Neutrophil (primary cell): ENCODE measurements at regions not wholly inside any gene's neighbourhood (a gene's known extent, or its start where the extent isn't known, plus 50 kb on each side); places are given as distances from the start of the nearest gene placed in this dataset.

Experiments
- H3K27ac ChIP-seq: fragments of 200-600 bp; sonication (generic); 2 replicates; pipeline ENCODE4 v1.5.1; 2016; ENCODE audit warnings: mild to moderate bottlenecking, moderate library complexity
- H3K27me3 ChIP-seq: fragments of 200-600 bp; sonication (generic); 2 replicates; pipeline ENCODE4 v1.6.0; 2016; ENCODE audit warnings: mild to moderate bottlenecking
- H3K36me3 ChIP-seq: fragments of 200-600 bp; sonication (generic); 2 replicates; pipeline ENCODE4 v1.5.1; 2017
- H3K4me1 ChIP-seq, 2 experiments: fragments of 200-600 bp in 1 of 2; sonication (generic) in 1 of 2; 1 replicate in 1 of 2; 2 replicates in 1 of 2; pipeline versions ENCODE4 v1.5.1 to v1.6.1; 2013 to 2016; ENCODE audit warnings: low read depth in 1 of 2, low read length in 1 of 2, mild to moderate bottlenecking in 1 of 2, moderate library complexity in 1 of 2; ENCODE audit not compliant: control insufficient read depth in 1 of 2, insufficient read depth in 1 of 2
- H3K4me3 ChIP-seq, 2 experiments: fragments of 200-600 bp in 1 of 2; sonication (generic) in 1 of 2; 1 replicate in 1 of 2; 2 replicates in 1 of 2; pipeline ENCODE4 v1.5.1; 2013 to 2016; ENCODE audit warnings: low read depth in 1 of 2, low read length in 1 of 2, mild to moderate bottlenecking in 1 of 2, moderate library complexity in 1 of 2
- H3K9me3 ChIP-seq: fragments of 200-600 bp; sonication (generic); 2 replicates; pipeline ENCODE4 v1.5.1; 2016
- TF ChIP-seq, protein P1 (sequence below): fragments of 200-600 bp; sonication (generic); IDR thresholded peaks from 2 replicates; pipeline ENCODE4 v1.5.1; 2016; ENCODE audit warnings: antibody characterized with exemption

DNA sequence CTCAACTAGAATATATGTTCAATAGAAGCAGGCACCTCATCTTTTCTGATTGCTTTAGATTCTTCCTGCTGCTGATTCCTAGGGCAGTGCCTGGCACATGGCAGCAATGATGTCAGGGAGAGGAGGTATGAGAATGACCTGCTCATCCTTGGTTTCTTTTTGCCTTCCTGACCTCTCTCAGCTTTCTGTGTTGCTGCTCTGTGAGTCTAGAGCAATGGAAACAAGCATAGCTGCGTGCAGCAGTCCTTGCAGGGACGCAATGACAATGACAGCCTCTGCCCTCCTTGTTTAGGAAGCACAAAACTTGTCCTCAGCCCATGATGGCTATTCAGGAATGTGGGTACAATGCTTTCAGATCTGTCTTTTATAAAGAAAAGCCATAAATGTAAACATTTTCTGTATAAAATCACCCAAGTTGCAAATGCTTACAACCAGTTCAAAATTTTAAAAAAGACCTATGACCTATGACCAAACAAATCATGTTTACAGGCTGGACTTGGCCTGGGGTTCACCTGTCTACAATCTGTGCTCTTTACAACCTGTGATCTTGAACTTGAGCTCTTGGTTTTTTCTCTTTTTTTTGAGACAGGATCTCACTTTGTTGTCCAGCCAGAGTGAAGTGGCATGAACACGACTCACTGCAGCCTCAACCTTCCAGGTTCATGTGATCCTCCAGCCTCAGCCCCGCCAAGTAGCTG lies 549.4 kb upstream of the ATP2B1 start:
- H3K4me1 ChIP-seq = peaks cover 5 to 12% of the 10 kb centered on the region in 2 experiments
- H3K27ac ChIP-seq = no peak overlapping the region
- H3K4me3 ChIP-seq = no peak overlapping the region
- TF ChIP-seq, protein P1, sequence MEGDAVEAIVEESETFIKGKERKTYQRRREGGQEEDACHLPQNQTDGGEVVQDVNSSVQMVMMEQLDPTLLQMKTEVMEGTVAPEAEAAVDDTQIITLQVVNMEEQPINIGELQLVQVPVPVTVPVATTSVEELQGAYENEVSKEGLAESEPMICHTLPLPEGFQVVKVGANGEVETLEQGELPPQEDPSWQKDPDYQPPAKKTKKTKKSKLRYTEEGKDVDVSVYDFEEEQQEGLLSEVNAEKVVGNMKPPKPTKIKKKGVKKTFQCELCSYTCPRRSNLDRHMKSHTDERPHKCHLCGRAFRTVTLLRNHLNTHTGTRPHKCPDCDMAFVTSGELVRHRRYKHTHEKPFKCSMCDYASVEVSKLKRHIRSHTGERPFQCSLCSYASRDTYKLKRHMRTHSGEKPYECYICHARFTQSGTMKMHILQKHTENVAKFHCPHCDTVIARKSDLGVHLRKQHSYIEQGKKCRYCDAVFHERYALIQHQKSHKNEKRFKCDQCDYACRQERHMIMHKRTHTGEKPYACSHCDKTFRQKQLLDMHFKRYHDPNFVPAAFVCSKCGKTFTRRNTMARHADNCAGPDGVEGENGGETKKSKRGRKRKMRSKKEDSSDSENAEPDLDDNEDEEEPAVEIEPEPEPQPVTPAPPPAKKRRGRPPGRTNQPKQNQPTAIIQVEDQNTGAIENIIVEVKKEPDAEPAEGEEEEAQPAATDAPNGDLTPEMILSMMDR = no peak
- H3K27me3 ChIP-seq = no peaks in the 10 kb centered on the region
- no peaks in the 10 kb centered on the region for H3K9me3 ChIP-seq
- H3K36me3 ChIP-seq = no peaks in the 10 kb centered on the region

DNA sequence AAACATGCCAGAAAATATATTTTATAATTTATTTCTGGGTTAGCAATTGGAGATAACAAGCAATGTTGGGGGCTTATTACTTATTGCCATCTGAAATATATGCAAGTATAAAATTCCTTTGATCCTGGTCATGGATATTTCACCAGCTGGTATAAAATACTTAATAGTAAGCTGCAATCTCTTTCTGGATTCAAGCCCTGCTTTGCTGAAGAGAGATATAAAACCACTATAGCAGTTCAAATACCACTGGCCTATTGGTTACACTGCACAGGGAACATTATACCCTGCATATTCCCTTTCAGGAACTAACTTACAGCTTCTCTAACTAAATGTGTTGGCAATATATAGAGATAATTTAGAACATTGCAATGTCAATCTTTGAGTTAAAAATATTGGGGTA lies 546.2 kb upstream of the ATP2B1 start:
- no peak overlapping the region for H3K4me3 ChIP-seq
- H3K9me3 ChIP-seq = no peaks in the 10 kb centered on the region
- H3K4me1 ChIP-seq = peaks cover 5 to 13% of the 10 kb centered on the region in 2 experiments
- TF ChIP-seq, protein P1 = no peak
- no peaks in the 10 kb centered on the region for H3K36me3 ChIP-seq
- no peak overlapping the region for H3K27ac ChIP-seq
- H3K27me3 ChIP-seq = no peaks in the 10 kb centered on the region

DNA sequence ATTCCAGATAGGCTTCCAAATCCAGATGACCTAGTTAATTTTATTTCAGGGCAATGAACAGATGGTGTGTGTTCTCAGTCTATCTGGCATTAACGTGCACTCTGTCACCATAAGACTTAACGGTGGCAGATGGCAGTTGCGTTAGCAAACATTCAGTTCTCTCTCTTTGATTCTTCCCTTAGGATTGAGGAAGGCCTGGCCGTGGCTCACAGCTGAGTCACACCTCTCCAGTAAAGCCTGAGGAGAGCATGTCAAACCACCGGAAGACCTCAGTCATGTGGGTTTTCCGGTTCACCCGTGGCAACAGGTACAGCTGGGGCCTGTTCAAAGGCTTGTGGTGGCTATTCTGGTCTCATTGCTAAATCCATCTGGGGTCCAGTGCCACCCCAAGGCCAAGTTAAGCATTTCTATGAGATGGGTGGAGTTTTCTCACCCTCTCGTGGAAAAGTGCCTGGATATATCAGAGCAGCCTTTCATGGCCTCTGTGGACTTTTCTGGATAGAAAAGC lies 545.1 kb upstream of the ATP2B1 start:
- TF ChIP-seq, protein P1 = no peak

DNA sequence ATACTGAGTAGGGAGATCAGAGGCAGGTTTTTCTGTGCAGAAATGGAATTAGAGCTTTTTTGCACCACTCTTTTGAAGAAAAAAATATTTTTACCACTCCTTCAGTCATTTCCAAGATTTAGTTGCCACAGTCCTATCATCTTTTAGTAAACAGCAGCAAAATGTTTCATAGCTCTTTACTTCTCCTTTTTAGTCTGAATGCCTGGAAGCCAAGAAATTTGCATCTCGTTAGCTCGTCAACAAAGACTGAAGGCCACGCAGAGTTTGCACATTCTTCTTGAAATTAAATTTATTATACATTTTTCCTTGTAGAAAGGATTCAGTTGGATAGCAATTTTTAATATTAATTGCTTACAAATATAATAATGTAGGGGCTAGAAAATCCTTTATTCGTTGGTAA lies 544.5 kb upstream of the ATP2B1 start:
- Histone ChIP-seq H3K9me3 (no peaks in the 10 kb centered on the region), H3K4me1 (peaks cover 5 to 13% of the 10 kb centered on the region in 2 experiments), H3K36me3 (no peaks in the 10 kb centered on the region), H3K4me3 (no peak overlapping the region), H3K27me3 (no peaks in the 10 kb centered on the region), H3K27ac (no peak overlapping the region)
- TF ChIP-seq, protein P1 = no peak

More for the DNA sequence above, 545.1 kb upstream of the ATP2B1 start:
- H3K27me3 ChIP-seq = no peaks in the 10 kb centered on the region
- no peaks in the 10 kb centered on the region for H3K36me3 ChIP-seq
- H3K9me3 ChIP-seq = no peaks in the 10 kb centered on the region
- H3K4me3 ChIP-seq = no peak overlapping the region
- H3K27ac ChIP-seq = no peak overlapping the region
- peaks cover 5 to 13% of the 10 kb centered on the region in 2 experiments for H3K4me1 ChIP-seq

DNA sequence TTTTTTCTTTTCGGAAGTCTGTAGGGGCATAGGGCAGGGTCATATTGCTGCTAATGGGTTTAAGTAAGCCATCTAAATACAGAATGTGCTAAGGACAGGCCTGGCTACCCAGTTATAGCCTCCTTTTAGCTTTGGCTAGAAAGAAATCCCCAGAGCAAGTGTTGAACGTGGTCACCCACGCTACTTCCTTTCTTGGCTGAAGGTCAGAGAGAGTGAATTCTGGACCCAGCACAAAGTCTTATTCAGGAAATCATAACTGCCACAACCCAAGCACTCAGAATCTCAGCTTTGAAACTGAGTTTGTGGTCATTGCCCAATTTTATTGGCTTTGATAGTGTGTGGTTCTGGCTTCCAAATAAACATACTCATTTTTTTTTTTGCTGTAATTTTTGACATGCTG lies 542.1 kb upstream of the ATP2B1 start:
- no peak overlapping the region for H3K4me3 ChIP-seq
- H3K27ac ChIP-seq = no peak overlapping the region
- H3K4me1 ChIP-seq = peaks cover 5 to 13% of the 10 kb centered on the region in 2 experiments
- H3K27me3 ChIP-seq = no peaks in the 10 kb centered on the region
- TF ChIP-seq, protein P1 = no peak
- H3K36me3 ChIP-seq = no peaks in the 10 kb centered on the region
- no peaks in the 10 kb centered on the region for H3K9me3 ChIP-seq
